Neural cell (in vitro differentiated cells): ENCODE measurements at regions not wholly inside any gene's neighbourhood (a gene's known extent, or its start where the extent isn't known, plus 50 kb on each side); places are given as distances from the start of the nearest gene placed in this dataset.

Experiments used
- H2AFZ ChIP-seq: fragments of 200-600, 300-800 bp; sonication (generic), shearing (Covaris generic); 2 replicates; pipeline ENCODE4 v1.6.0; 2014; ENCODE audit warnings: low read depth, mild to moderate bottlenecking, antibody characterized with exemption, low read length, moderate library complexity
- H3F3A ChIP-seq: fragments of 200-600 bp; shearing (Covaris generic); 2 replicates; pipeline ENCODE4 v1.6.1; 2016; ENCODE audit warnings: mild to moderate bottlenecking, moderate library complexity, mixed read lengths, antibody characterized with exemption, low read length; ENCODE audit not compliant: insufficient read depth, poor library complexity, severe bottlenecking
- H3K27ac ChIP-seq: fragments of 200-600, 300-800 bp; sonication (generic), shearing (Covaris generic); 2 replicates; pipeline ENCODE4 v1.5.1; 2014; ENCODE audit warnings: mild to moderate bottlenecking, low read length, moderate library complexity
- H3K27me3 ChIP-seq: fragments of 300-800, 200-600 bp; sonication (generic), shearing (Covaris generic); 2 replicates; pipeline ENCODE4 v1.6.0; 2014; ENCODE audit warnings: mild to moderate bottlenecking, low read depth, low read length, moderate library complexity; ENCODE audit not compliant: insufficient read depth
- H3K36me3 ChIP-seq: fragments of 300-800, 200-600 bp; sonication (generic), shearing (Covaris generic); 2 replicates; pipeline ENCODE4 v1.5.1; 2014; ENCODE audit warnings: mild to moderate bottlenecking, antibody characterized with exemption, low read length, moderate library complexity; ENCODE audit not compliant: insufficient read depth
- H3K4me2 ChIP-seq: fragments of 300-800, 200-600 bp; sonication (generic), shearing (Covaris generic); 2 replicates; pipeline ENCODE4 v1.6.0; 2014; ENCODE audit warnings: mild to moderate bottlenecking, low read length
- H3K4me3 ChIP-seq: fragments of 300-800, 200-600 bp; sonication (generic), shearing (Covaris generic); 2 replicates; pipeline ENCODE4 v1.5.1; 2014; ENCODE audit warnings: mild to moderate bottlenecking, low read length, moderate library complexity
- H3K79me2 ChIP-seq: fragments of 200-600 bp; shearing (Covaris generic); replicated peaks from 2 replicates; pipeline ENCODE4 v1.6.0; 2014; ENCODE audit warnings: mild to moderate bottlenecking, low read length, moderate library complexity; ENCODE audit not compliant: insufficient read depth
- H3K9ac ChIP-seq: fragments of 300-800, 200-600 bp; sonication (generic), shearing (Covaris generic); 2 replicates; pipeline ENCODE4 v1.6.1; 2016; ENCODE audit warnings: mild to moderate bottlenecking, low read length, mixed read lengths
- H3K9me2 ChIP-seq: fragments of 200-600 bp; shearing (Covaris generic); 2 replicates; pipeline ENCODE4 v1.6.1; 2016; ENCODE audit warnings: mild to moderate bottlenecking, low read length, mixed read lengths; ENCODE audit not compliant: insufficient read depth
- H3K9me3 ChIP-seq: fragments of 200-600, 300-800 bp; sonication (generic), shearing (Covaris generic); 2 replicates; pipeline ENCODE4 v1.6.1; 2016; ENCODE audit warnings: mild to moderate bottlenecking, mixed run types, low read length, moderate library complexity, mixed read lengths
- H4K20me1 ChIP-seq: fragments of 200-600 bp; shearing (Covaris generic); 2 replicates; pipeline ENCODE4 v1.6.1; 2016; ENCODE audit warnings: mild to moderate bottlenecking, mixed run types; ENCODE audit not compliant: insufficient read depth
- CTCF ChIP-seq: fragments of 450-650 bp; IDR thresholded peaks from 2 replicates; pipeline ENCODE4 v1.5.1; 2014; ENCODE audit warnings: antibody characterized with exemption, mild to moderate bottlenecking, moderate library complexity; ENCODE audit not compliant: poor library complexity, severe bottlenecking
- EP300 ChIP-seq: fragments of 450-650 bp; conservative IDR thresholded peaks from 2 replicates; pipeline ENCODE4 v1.6.1; 2014; ENCODE audit warnings: antibody characterized with exemption, mild to moderate bottlenecking, moderate library complexity; ENCODE audit not compliant: poor library complexity, severe bottlenecking
- EZH2 ChIP-seq: fragments of 200-600, 300-800 bp; shearing (Covaris generic), sonication (generic); IDR thresholded peaks from 2 replicates; pipeline ENCODE4 v1.6.1; 2014; ENCODE audit warnings: antibody characterized with exemption, low read length, borderline replicate concordance, mild to moderate bottlenecking; ENCODE audit not compliant: insufficient read depth, poor library complexity, severe bottlenecking
- MXI1 ChIP-seq: fragments of 450-650 bp; conservative IDR thresholded peaks from 2 replicates; pipeline ENCODE4 v1.6.1; 2014; ENCODE audit warnings: antibody characterized with exemption, mild to moderate bottlenecking; ENCODE audit not compliant: poor library complexity, severe bottlenecking
- POLR2AphosphoS5 ChIP-seq: IDR thresholded peaks from 2 replicates; pipeline ENCODE4 v1.6.1; 2012
- RAD21 ChIP-seq: fragments of 450-650 bp; conservative IDR thresholded peaks from 2 replicates; pipeline ENCODE4 v1.6.1; 2014; ENCODE audit warnings: antibody characterized with exemption, mild to moderate bottlenecking, moderate library complexity
- SMC3 ChIP-seq: fragments of 450-650 bp; conservative IDR thresholded peaks from 2 replicates; pipeline ENCODE4 v1.6.1; 2014; ENCODE audit warnings: antibody characterized with exemption, mild to moderate bottlenecking, moderate library complexity; ENCODE audit not compliant: poor library complexity
- TAF1 ChIP-seq: IDR thresholded peaks from 2 replicates; pipeline ENCODE4 v1.6.1; 2012; ENCODE audit warnings: low read depth
- TF ChIP-seq, protein P1 (sequence below): IDR thresholded peaks from 2 replicates; pipeline ENCODE4 v1.6.1; 2012; ENCODE audit warnings: borderline replicate concordance

DNA sequence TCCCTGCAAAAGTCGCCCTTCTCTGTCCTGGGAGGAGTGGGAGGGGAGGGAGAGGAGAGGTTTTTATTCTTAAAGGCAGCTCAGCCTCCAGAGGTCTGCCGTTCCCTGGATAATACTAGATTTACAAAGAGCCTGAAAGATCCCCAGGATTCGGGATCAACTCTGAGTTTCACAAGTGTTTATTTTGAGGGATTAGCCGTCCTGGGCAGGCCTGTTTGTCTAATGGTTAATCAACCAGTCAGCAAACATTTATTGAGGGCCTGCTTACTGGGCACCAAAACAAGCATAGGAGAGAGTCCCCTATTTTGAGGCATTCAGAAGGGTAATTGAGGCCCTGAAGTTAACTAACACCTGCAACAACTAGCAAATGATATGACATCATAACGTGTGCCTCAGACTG, 152.6 kb upstream of the SLC1A4 start:
- Histone ChIP-seq H3K4me3 (no peak overlapping the region), H3K4me2 (no peak overlapping the region), H3F3A (no peaks in the 10 kb centered on the region), H3K9ac (no peak overlapping the region), H3K36me3 (no peaks in the 10 kb centered on the region), H3K9me2 (no peaks in the 10 kb centered on the region), H4K20me1 (no peaks in the 10 kb centered on the region), H3K9me3 (no peaks in the 10 kb centered on the region), H3K27me3 (no peaks in the 10 kb centered on the region), H3K79me2 (no peaks in the 10 kb centered on the region), H2AFZ (no peak overlapping the region), H3K27ac (no peak overlapping the region)
- TF ChIP-seq POLR2AphosphoS5 = no peak
- TF ChIP-seq EP300 = no peak
- TF ChIP-seq CTCF = no peak
- no peak for TF ChIP-seq RAD21
- TF ChIP-seq, protein P1, sequence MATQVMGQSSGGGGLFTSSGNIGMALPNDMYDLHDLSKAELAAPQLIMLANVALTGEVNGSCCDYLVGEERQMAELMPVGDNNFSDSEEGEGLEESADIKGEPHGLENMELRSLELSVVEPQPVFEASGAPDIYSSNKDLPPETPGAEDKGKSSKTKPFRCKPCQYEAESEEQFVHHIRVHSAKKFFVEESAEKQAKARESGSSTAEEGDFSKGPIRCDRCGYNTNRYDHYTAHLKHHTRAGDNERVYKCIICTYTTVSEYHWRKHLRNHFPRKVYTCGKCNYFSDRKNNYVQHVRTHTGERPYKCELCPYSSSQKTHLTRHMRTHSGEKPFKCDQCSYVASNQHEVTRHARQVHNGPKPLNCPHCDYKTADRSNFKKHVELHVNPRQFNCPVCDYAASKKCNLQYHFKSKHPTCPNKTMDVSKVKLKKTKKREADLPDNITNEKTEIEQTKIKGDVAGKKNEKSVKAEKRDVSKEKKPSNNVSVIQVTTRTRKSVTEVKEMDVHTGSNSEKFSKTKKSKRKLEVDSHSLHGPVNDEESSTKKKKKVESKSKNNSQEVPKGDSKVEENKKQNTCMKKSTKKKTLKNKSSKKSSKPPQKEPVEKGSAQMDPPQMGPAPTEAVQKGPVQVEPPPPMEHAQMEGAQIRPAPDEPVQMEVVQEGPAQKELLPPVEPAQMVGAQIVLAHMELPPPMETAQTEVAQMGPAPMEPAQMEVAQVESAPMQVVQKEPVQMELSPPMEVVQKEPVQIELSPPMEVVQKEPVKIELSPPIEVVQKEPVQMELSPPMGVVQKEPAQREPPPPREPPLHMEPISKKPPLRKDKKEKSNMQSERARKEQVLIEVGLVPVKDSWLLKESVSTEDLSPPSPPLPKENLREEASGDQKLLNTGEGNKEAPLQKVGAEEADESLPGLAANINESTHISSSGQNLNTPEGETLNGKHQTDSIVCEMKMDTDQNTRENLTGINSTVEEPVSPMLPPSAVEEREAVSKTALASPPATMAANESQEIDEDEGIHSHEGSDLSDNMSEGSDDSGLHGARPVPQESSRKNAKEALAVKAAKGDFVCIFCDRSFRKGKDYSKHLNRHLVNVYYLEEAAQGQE = no peak
- no peak for TF ChIP-seq SMC3
- no peak for TF ChIP-seq MXI1
- no peak for TF ChIP-seq TAF1
- TF ChIP-seq EZH2 = no peak

- no peak for TF ChIP-seq MXI1
- no peak for TF ChIP-seq RAD21
- no peak for TF ChIP-seq EP300
- TF ChIP-seq CTCF = no peak
- TF ChIP-seq SMC3 = no peak
- TF ChIP-seq, protein P1 = no peak
- no peak for TF ChIP-seq TAF1
- no peak for TF ChIP-seq POLR2AphosphoS5
- Histone ChIP-seq H3K9me3 (no peaks in the 10 kb centered on the region), H3K36me3 (no peaks in the 10 kb centered on the region), H3K79me2 (no peaks in the 10 kb centered on the region), H3K27me3 (no peaks in the 10 kb centered on the region), H4K20me1 (no peaks in the 10 kb centered on the region), H3K9ac (no peak overlapping the region), H2AFZ (no peak overlapping the region), H3K4me2 (no peak overlapping the region), H3F3A (no peaks in the 10 kb centered on the region), H3K27ac (no peak overlapping the region), H3K9me2 (no peaks in the 10 kb centered on the region), H3K4me3 (no peak overlapping the region)
Measured at GRCh38 chr2:64837116-64837731, 152.0 kb upstream of the SLC1A4 start.
